GM19023 (cell line): ENCODE measurements at regions not wholly inside any gene's neighbourhood (a gene's known extent, or its start where the extent isn't known, plus 50 kb on each side); places are given as distances from the start of the nearest gene placed in this dataset.
"Not testable (repeated sequence)": the region's sequence is repeated elsewhere in the genome, so short reads cannot be mapped to it uniquely, and the experiment has no call there.

Experiments
- ATAC-seq: cut with Tn5 transposase; IDR thresholded peaks from one replicate; pipeline ENCODE4 v1.9.1; 2021; ENCODE audit warnings: mild to moderate bottlenecking, moderate library complexity; ENCODE audit not compliant: unreplicated experiment

GRCh38 chr9:81083854-81084512 lies 605.4 kb downstream of the TLE1 start:
- no peak for ATAC-seq

GRCh38 chr9:81083067-81083466 lies 606.3 kb downstream of the TLE1 start:
- no peak for ATAC-seq

- ATAC-seq, result no peak
Measured at GRCh38 chr9:81082221-81082620, 607.1 kb downstream of the TLE1 start.

GRCh38 chr9:81080900-81081299 lies 608.4 kb downstream of the TLE1 start:
- ATAC-seq, result no peak

DNA sequence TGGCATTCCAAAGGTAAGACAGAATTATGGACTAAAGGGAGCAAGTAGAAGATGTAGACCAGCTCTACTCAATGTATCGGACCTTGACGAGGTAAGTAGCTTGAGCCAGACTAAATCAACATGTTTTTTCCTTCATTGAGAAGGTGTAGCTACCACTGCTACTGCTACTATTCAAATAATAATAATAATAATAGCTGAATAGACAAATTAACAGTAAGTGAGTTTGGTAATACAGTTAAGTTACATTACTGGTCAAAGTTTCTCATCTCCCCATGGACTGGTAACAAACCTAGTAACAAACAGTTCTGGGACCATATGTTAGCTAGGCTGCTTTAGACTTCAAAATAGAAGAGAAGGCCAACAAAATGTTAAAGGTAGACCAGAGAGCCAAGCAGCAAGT lies 609.2 kb downstream of the TLE1 start:
- ATAC-seq, result no peak

GRCh38 chr9:81079055-81079454 lies 610.3 kb downstream of the TLE1 start:
- ATAC-seq, result no peak

DNA sequence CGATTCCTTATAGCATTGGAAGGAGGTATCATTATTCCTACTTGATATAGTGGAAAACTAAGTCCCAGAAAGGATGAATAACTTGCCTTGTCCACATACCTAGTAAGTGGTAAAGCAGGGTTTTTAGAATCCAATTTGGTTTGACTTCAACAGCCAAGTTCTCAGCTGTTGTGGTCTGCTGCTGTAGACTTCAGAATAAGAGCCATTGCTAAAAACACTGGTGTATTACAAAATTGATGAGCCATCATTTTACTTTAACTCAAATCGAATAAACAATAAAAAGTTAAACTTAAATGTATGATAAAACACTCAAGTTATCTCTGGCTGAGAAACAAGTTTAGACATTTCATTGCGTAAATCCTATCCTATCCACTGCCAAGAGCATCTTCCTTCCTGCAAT lies 610.8 kb downstream of the TLE1 start:
- ATAC-seq, result no peak

- no peak for ATAC-seq
Measured at GRCh38 chr9:81077572-81077971, 611.8 kb downstream of the TLE1 start.

GRCh38 chr9:81076131-81076530 lies 613.2 kb downstream of the TLE1 start:
- no peak for ATAC-seq

DNA sequence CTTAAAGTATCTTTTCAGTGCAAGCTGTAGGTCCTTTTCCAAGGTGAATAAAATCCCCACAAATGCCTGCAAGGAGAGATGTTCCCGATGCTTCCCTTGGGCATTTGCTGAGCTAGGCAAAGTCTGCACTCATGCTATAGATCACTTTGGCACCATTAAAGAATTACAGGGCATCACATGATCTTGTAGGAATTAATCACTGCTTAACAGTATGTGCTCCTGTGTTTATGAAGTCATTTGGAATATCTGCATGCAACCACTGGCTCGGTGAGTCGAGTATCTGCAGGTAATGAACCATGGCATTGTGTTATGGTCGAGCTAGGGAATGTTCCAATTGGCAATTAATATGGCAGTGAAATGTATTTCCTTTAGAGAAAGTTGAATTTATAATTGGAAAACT lies 615.1 kb downstream of the TLE1 start:
- no peak for ATAC-seq

DNA sequence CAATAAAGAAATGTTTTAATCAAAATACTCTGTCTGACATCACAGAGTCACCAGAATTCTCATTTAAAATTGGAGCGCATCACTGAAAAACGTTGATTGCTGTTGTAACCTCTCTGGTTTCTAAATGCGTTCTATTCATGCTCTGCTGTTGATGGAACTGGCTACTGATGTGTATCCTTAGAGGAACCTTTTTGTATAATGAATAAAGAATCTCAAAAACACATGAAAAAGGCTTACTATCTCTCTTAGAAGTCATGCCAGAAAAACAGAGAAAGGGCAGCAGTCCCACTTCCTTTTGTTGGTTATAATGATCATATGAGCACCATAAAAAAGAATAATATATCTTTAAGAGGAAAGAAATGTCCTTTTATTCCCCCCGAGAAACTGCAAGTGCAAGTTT lies 615.5 kb downstream of the TLE1 start:
- no peak for ATAC-seq

- ATAC-seq, result no peak
Measured at GRCh38 chr9:81072758-81073157, 616.6 kb downstream of the TLE1 start.

GRCh38 chr9:81071108-81071507 lies 618.2 kb downstream of the TLE1 start:
- ATAC-seq, result no peak

DNA sequence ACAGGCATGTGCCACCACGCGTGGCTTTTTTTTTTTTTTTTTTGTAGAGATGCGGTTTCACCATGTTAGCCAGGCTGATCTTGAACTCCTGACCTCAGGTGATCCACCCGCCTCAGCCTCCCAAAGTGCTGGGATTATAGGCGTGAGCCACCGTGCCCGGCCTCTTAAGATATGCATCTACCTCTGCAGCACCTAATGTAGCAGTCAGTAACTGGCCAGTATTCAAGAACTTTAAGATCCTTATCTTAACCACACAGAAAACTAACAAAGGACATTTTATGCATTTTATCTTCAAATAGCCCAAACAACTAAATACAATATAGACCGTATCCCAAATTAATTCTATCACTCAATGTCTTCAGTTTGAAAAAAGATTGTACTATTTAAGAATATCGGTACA lies 618.7 kb downstream of the TLE1 start:
- no peak for ATAC-seq

- ATAC-seq, result no peak
Measured at GRCh38 chr9:81069923-81070322, 619.4 kb downstream of the TLE1 start.

GRCh38 chr9:81069038-81069795 lies 620.1 kb downstream of the TLE1 start:
- ATAC-seq, result no peak

DNA sequence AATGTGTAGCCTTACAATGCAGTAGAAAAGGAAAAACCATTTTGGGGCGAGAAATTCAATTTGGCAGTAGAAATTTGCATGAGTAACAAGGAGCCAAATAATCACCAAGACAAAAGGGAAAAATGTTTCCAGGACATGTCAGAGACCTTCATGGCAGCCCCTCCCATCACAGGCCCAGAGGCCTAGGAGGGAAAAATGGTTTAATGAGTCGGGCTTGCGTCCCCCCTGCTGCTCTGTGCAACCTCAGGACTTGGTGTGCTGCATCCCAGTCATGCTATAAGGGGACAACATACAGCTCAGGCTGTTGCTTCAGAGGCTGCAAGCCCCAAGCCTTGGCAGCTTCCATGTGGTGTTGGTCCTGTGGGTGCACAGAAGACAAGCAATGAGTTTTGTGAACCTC lies 626.4 kb downstream of the TLE1 start:
- not testable (repeated sequence) for ATAC-seq

DNA sequence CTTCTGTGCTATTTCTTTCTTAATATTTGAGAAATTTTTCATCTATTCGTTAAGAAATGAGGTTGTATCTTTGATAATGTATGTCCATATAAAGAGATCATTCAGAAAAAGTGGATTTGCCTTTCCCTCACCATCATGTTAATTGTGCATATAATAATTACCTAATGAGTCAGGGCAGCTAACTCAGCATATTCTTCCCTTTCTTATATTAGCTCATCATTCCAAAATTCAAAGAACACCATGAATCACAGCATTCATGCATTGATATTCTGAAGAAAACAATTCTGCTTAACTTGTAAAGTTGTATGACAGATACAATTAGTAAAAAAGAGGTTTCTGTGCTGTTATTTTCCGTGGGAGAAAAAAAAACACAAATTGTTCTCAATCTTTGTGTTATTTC lies 630.6 kb downstream of the TLE1 start:
- ATAC-seq, result no peak

- no peak for ATAC-seq
Measured at GRCh38 chr9:81053298-81054025, 635.9 kb downstream of the TLE1 start.

GRCh38 chr9:81052846-81053245 lies 636.5 kb downstream of the TLE1 start:
- ATAC-seq, result no peak

DNA sequence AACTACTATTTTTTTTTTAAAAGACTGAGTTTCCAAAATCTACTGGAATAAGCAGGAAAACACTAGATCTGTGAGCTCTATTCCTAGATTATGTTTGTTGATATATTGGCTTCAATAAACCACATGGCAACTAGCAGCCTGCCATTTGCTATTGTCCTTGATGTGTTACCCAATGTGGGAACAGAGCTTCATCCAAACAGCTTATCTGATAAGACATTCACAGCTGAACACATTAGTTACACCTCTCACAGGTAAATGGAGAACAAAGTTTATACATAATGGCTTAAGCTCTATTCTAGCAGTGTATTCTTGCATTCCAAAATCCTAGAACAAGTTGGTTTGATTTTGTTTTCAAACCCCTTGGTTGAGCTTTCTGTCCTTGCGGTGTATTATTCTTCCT lies 642.1 kb downstream of the TLE1 start:
- ATAC-seq, result no peak

DNA sequence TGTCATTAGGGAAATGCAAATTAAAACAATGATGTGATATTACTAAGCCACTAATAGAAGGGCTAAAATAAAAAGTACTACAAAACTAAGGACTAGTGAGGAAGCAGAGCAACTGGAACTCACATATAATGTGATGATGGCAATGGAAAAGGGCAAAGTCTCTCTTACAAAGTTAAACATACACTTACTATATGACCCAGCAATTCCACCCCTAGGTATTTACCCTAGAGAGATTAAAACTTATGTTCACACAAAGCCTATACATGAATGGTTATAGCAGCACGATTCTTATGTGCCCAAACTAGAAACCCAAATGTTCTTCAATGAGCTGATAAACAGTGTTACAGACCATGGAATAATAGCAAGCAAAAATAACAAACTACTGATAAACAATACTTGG lies 643.7 kb downstream of the TLE1 start:
- no peak for ATAC-seq
